PC-9 (cell line): ENCODE measurements at regions not wholly inside any gene's neighbourhood (a gene's known extent, or its start where the extent isn't known, plus 50 kb on each side); places are given as distances from the start of the nearest gene placed in this dataset.

Source experiments
- CTCF ChIP-seq: fragments of 200-600 bp; sonication (generic); conservative IDR thresholded peaks from 2 replicates; pipeline ENCODE4 v1.6.1; 2017; ENCODE audit warnings: mixed run types, antibody characterized with exemption, mild to moderate bottlenecking, moderate library complexity
- EZH2 ChIP-seq: fragments of 200-600 bp; sonication (generic); IDR thresholded peaks from 2 replicates; pipeline ENCODE4 v1.8.0; 2017; ENCODE audit warnings: antibody characterized with exemption, low read depth

- TF ChIP-seq CTCF (no peak), EZH2 (no peak)
Observed at GRCh38 chr4:167724941-167725340, 367.4 kb upstream of the ANXA10 start.
